PC-9 (cell line): ENCODE measurements at regions not wholly inside any gene's neighbourhood (a gene's known extent, or its start where the extent isn't known, plus 50 kb on each side); places are given as distances from the start of the nearest gene placed in this dataset.

Source experiments
- BruUV-seq: library from RNA; stranded (reverse); fragments of 400-500 nt; replicated peaks from 2 replicates; lab custom pipeline; 2021; lab: Mats Ljungman, UMichigan
- CTCF ChIA-PET: fragments of 300-600 bp; sonication (Branson Sonifier 250); formaldehyde crosslinking; loops from one replicate; lab custom pipeline; 2022; ENCODE audit warnings: antibody characterized with exemption; lab: Charles Lee
- POLR2A ChIA-PET: fragments of 300-600 bp; sonication (Branson Sonifier 250); formaldehyde crosslinking; loops from one replicate; lab custom pipeline; 2022; ENCODE audit warnings: antibody characterized with exemption; ENCODE audit not compliant: unreplicated experiment; lab: Charles Lee
- DNase-seq, 2 experiments: peaks; one replicate each; pipeline versions ENCODE4 v3.0.0 to v3.0.0-alpha.2; 2015 to 2022; ENCODE audit warnings: mixed read lengths in 1 of 2
- H2AFZ ChIP-seq: fragments of 200-600 bp; sonication (generic); 2 replicates; pipeline ENCODE4 v1.8.1; 2017; ENCODE audit warnings: antibody characterized with exemption
- H3F3A ChIP-seq: fragments of 200-600 bp; sonication (generic); 2 replicates; pipeline ENCODE4 v1.8.1; 2017; ENCODE audit warnings: antibody characterized with exemption, mild to moderate bottlenecking, low read depth; ENCODE audit not compliant: insufficient read depth
- H3K27ac ChIP-seq: fragments of 200-600 bp; sonication (generic); 2 replicates; pipeline ENCODE4 v1.6.1; 2016; ENCODE audit warnings: mixed run types
- H3K27me3 ChIP-seq: fragments of 200-600 bp; sonication (generic); 2 replicates; pipeline ENCODE4 v1.6.1; 2016; ENCODE audit warnings: low read depth, mixed run types; ENCODE audit not compliant: insufficient read depth
- H3K36me3 ChIP-seq: fragments of 200-600 bp; sonication (generic); 2 replicates; pipeline ENCODE4 v1.6.1; 2016; ENCODE audit warnings: low read depth, mixed run types
- H3K4me1 ChIP-seq: fragments of 200-600 bp; sonication (generic); replicated peaks from 2 replicates; pipeline ENCODE4 v1.6.1; 2016; ENCODE audit warnings: mixed run types; ENCODE audit not compliant: insufficient read depth
- H3K4me2 ChIP-seq: fragments of 200-600 bp; sonication (generic); 2 replicates; pipeline ENCODE4 v1.6.1; 2017; ENCODE audit warnings: mixed run types
- H3K4me3 ChIP-seq: fragments of 200-600 bp; sonication (generic); 2 replicates; pipeline ENCODE4 v1.6.1; 2016; ENCODE audit warnings: mixed run types
- H3K79me2 ChIP-seq: fragments of 200-600 bp; sonication (generic); 2 replicates; pipeline ENCODE4 v1.6.1; 2017; ENCODE audit warnings: low read depth, mixed run types
- H3K9me2 ChIP-seq: fragments of 200-600 bp; sonication (generic); 2 replicates; pipeline ENCODE4 v1.8.1; 2017; ENCODE audit warnings: mild to moderate bottlenecking; ENCODE audit not compliant: insufficient read depth
- H3K9me3 ChIP-seq: fragments of 200-600 bp; sonication (generic); 2 replicates; pipeline ENCODE4 v1.8.1; 2016; ENCODE audit warnings: low read depth; ENCODE audit not compliant: insufficient read depth
- H4K20me1 ChIP-seq: fragments of 200-600 bp; sonication (generic); 2 replicates; pipeline ENCODE4 v1.8.1; 2017; ENCODE audit not compliant: insufficient read depth
- EZH2 ChIP-seq: fragments of 200-600 bp; sonication (generic); IDR thresholded peaks from 2 replicates; pipeline ENCODE4 v1.8.0; 2017; ENCODE audit warnings: antibody characterized with exemption, low read depth
- intact Hi-C: fragments of 100-400 bp; cut with micrococcal nuclease; formaldehyde crosslinking; loops from one replicate; pipeline ENCODE4 v1.10.0; 2022; ENCODE audit not compliant: unreplicated experiment
- TF ChIP-seq, protein P1 (sequence below): fragments of 200-600 bp; sonication (generic); conservative IDR thresholded peaks from 2 replicates; pipeline ENCODE4 v1.6.1; 2017; ENCODE audit warnings: mixed run types, antibody characterized with exemption, mild to moderate bottlenecking, moderate library complexity

DNA sequence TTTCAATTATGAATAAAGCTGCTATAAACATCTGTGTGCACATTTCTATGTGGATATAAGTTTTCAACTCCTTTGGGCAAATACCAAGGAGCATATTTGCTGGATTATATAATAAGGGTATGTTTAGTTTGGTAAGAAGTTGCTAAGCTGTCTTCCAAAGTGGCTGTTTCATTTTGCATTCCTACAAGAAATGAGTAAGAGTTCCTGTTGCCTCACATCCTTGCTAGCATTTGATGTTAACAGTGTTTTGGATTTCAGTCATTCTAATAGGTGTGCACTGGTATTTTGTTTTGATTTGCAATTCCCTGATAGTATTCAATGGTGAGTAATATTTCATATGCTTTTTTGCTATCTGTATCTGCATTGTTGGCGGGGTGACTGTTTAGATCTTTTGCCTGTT, 120.7 kb upstream of the MDFIC2 start:
- no TSS peak for BruUV-seq

DNA sequence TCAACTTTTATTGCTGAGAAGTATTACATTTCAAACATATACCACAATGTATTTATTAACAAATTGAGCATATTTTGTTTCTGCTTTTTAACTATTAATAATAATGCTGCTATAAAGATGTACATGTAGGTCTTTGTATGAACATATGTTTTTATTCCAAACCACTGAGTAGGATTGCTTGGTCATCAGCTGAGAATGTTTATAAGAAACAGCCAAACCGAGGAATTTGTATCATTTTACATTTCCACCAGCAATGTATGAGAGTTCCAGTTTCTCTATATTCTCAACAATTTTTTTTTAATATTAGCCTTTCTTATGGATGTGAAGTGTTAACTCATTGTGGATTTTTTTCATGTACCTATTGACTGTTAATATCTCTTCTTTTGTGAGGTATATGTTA, 119.5 kb upstream of the MDFIC2 start:
- H3K79me2 ChIP-seq = no peaks in the 10 kb centered on the region
- H3K27ac ChIP-seq = no peak overlapping the region
- no peaks in the 10 kb centered on the region for H3K27me3 ChIP-seq
- BruUV-seq = no TSS peak
- H3K9me2 ChIP-seq = no peaks in the 10 kb centered on the region
- no peaks in the 10 kb centered on the region for H4K20me1 ChIP-seq
- no peak overlapping the region for H2AFZ ChIP-seq
- H3K4me3 ChIP-seq = no peak overlapping the region
- ChIA-PET CTCF (no interaction called here), POLR2A (no interaction called here)
- H3F3A ChIP-seq = no peaks in the 10 kb centered on the region
- H3K4me1 ChIP-seq = no peaks in the 10 kb centered on the region
- H3K9me3 ChIP-seq = no peaks in the 10 kb centered on the region
- TF ChIP-seq, protein P1, sequence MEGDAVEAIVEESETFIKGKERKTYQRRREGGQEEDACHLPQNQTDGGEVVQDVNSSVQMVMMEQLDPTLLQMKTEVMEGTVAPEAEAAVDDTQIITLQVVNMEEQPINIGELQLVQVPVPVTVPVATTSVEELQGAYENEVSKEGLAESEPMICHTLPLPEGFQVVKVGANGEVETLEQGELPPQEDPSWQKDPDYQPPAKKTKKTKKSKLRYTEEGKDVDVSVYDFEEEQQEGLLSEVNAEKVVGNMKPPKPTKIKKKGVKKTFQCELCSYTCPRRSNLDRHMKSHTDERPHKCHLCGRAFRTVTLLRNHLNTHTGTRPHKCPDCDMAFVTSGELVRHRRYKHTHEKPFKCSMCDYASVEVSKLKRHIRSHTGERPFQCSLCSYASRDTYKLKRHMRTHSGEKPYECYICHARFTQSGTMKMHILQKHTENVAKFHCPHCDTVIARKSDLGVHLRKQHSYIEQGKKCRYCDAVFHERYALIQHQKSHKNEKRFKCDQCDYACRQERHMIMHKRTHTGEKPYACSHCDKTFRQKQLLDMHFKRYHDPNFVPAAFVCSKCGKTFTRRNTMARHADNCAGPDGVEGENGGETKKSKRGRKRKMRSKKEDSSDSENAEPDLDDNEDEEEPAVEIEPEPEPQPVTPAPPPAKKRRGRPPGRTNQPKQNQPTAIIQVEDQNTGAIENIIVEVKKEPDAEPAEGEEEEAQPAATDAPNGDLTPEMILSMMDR = no peak
- TF ChIP-seq EZH2 = no peak
- DNase-seq = no peak
- intact Hi-C loops = no loop called here
- H3K4me2 ChIP-seq = no peak overlapping the region
- H3K36me3 ChIP-seq = no peaks in the 10 kb centered on the region

More for the DNA sequence above, 120.7 kb upstream of the MDFIC2 start:
- Histone ChIP-seq H3F3A (no peaks in the 10 kb centered on the region), H3K27ac (no peak overlapping the region), H4K20me1 (no peaks in the 10 kb centered on the region), H3K4me3 (no peak overlapping the region), H3K9me2 (no peaks in the 10 kb centered on the region), H3K4me2 (no peak overlapping the region), H3K9me3 (no peaks in the 10 kb centered on the region), H2AFZ (no peak overlapping the region), H3K27me3 (no peaks in the 10 kb centered on the region), H3K4me1 (no peaks in the 10 kb centered on the region), H3K36me3 (no peaks in the 10 kb centered on the region), H3K79me2 (no peaks in the 10 kb centered on the region)
- POLR2A ChIA-PET = no interaction called here
- intact Hi-C loops = no loop called here
- TF ChIP-seq EZH2 = no peak
- TF ChIP-seq, protein P1 = no peak
- CTCF ChIA-PET = no interaction called here
- no peak for DNase-seq

DNA sequence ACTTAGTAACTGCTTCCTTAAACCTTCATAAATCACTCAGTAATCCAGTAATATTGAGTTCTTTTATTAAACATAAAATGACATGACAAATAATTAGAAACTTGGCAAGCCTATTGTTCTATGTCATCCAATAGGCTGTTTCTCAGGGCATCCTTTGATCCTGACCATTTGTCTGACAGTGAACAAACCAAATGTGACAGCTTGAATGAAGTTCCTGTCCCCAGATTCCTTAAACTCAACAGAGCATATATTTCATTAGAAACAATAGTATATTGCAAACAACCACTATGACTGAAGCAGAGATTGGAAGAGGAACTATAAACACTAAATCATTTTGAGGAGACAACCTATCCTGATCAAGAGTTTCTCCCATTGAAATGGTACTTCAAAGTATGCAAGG, 113.6 kb upstream of the MDFIC2 start:
- no peak overlapping the region for H2AFZ ChIP-seq
- no peaks in the 10 kb centered on the region for H4K20me1 ChIP-seq
- no peaks in the 10 kb centered on the region for H3F3A ChIP-seq
- no peaks in the 10 kb centered on the region for H3K27me3 ChIP-seq
- CTCF ChIA-PET = no interaction called here
- POLR2A ChIA-PET = no interaction called here
- intact Hi-C loops = no loop called here
- no peaks in the 10 kb centered on the region for H3K9me3 ChIP-seq
- TF ChIP-seq EZH2 = no peak
- TF ChIP-seq, protein P1 = no peak
- no TSS peak for BruUV-seq
- H3K36me3 ChIP-seq = no peaks in the 10 kb centered on the region
- no peaks in the 10 kb centered on the region for H3K9me2 ChIP-seq
- H3K4me1 ChIP-seq = no peaks in the 10 kb centered on the region
- H3K4me2 ChIP-seq = no peak overlapping the region
- no peak overlapping the region for H3K27ac ChIP-seq
- H3K79me2 ChIP-seq = no peaks in the 10 kb centered on the region
- H3K4me3 ChIP-seq = no peak overlapping the region
- no peak for DNase-seq
